KBM-7 (cell line): ENCODE measurements at regions not wholly inside any gene's neighbourhood (a gene's known extent, or its start where the extent isn't known, plus 50 kb on each side); places are given as distances from the start of the nearest gene placed in this dataset.
"Not testable (repeated sequence)": the region's sequence is repeated elsewhere in the genome, so short reads cannot be mapped to it uniquely, and the experiment has no call there.

ENCODE experiments used
- DNase-seq: peaks from one replicate; pipeline ENCODE4 v3.0.0-alpha.2; 2015
- in situ Hi-C: fragments of 300-500 bp; cut with MboI; formaldehyde crosslinking; loops from 2 replicates; pipeline ENCODE4 v1.14.3; 2020; ENCODE audit warnings: low sequenced_read_pairs, low pct_unique_long_range_greater_than_20kb, mixed read lengths

DNA sequence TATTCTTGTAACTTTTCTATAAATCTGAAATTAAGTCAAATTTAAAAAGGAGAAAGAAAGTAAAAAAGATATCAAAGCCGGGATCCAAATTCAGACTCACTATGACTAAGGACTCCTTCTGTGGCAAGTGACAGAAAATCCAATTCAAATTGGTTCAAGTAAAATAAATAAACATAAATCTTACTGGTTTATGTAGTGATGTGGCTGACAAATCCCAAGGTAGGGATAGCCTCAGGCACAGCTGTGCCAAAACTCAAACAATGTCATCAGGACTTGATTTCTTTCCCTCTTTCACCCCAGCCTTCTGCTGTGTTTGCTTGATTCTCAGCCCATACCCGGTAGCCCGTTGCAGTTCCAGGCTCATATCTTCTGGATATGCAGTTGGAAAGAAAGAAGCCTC is 284.6 kb downstream of the SP3 start:
- in situ Hi-C loops: no loop called here
- no peak for DNase-seq

DNA sequence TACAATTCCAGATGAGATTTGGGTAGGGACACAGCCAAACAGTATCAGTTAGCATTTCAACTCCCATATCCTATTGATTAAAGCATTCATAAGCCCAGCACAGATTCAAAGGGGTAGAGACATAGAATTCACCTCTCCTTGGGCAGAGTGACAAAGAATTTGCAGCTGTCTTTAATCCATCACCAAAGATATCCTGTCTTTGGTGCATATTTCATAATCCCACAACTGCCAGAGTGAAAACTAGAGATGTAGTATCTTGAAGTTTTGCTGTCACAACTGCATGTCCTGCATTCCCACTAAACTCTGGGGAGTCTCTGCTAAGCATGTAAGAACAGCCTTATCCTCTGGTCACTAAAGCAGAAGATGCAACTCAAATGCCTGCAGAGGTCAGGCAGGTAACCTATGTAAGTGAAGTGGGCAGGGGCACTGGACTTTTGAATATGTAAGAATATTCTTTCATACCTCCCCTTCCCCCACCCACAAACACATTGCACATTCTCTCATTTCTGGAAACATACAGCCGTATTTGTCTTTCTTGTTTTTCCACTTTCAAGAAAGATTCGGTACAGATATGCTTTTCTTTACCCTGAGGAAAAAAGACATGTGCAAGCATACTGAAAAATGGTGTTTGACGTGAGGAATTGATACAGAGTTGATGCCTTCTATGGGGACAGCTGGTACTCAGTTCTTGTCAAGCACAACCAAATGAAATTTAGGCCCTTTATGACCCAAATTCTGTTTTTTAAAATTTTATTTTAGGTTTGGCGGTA is 283.1 kb downstream of the SP3 start:
- DNase-seq: no peak
- in situ Hi-C loops: no loop called here

- no peak for DNase-seq
- in situ Hi-C loops: no loop called here
Measured at GRCh38 chr2:173684896-173685459, 280.2 kb downstream of the SP3 start.

GRCh38 chr2:173690349-173690748 is 274.8 kb downstream of the SP3 start:
- in situ Hi-C loops: no loop called here
- no peak for DNase-seq

DNA sequence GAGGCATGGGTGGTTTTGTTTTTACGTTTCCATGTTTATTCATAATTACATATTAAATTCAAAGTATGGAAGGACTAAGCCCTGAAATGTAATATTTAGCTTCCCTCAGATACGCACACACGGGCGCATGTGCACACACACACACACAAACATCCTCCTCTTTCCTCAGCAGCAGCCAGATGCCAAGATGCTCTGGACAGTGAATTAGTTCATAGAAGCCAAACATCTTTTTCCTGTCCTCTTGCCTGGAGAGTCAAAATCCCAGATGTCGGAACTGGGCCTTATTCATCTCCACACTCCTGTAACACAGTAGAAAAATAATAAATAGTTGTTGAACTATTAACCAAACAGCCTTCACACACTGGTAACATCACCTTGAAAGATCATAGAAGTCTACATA is 273.1 kb downstream of the SP3 start:
- in situ Hi-C loops: no loop called here
- DNase-seq: no peak

GRCh38 chr2:173693044-173693589 is 272.1 kb downstream of the SP3 start:
- in situ Hi-C loops: no loop called here
- no peak for DNase-seq

GRCh38 chr2:173696274-173696673 is 268.9 kb downstream of the SP3 start:
- in situ Hi-C loops: no loop called here
- no peak for DNase-seq

DNA sequence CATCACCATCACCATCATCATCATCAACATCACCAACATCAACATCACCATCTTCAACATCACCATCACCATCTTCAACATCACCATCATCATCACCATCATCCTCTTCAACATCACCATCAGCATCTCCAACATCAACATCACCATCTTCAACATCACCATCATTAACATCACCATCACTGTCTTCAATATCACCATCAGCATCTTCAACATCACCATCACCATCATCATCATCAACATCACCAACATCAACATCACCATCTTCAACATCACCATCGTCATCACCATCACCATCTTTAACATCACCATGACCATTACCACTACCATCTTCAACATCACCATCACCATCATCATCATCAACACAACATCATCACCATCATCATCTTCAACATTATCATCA is 267.2 kb downstream of the SP3 start:
- no peak for DNase-seq
- in situ Hi-C loops: no loop called here

DNA sequence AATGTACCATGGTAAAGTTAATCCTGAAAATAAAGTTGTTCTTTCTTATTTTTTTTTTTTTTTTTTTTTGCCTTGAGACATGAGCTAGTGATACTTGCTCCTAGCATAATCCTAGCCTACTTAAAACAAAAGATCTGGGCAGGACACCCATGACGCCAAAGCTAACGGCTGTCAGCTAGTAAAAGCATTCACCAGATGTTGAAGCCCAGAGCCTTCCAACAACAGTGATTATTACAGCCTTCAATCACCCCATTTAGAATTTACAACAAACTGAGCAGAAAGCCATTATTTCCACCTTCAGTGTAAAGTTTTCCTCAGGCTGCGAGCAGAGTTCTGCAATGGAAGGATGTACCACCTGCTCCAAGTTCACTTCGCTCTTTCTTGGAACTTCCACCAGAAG is 259.5 kb downstream of the SP3 start:
- in situ Hi-C loops: no loop called here
- no peak for DNase-seq

DNA sequence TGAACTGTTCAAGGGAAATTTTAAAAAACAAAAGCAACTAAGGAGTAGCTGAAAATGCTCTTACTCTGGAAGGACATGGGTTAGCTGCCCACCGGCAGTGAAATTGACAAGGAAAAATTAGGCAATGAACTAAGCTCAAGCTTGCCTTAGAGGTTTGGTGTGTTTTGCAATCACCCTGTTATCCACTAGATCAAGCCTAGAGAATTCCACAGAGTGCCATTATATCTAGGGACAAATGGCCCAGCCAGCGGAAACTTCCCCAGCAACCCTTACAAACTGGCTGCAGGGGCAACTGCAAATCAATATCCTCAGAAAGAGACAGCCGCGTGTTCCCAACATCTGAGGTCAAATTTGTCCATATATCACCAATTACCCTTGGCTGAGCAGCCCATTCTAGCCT is 258.2 kb downstream of the SP3 start:
- in situ Hi-C loops: no loop called here

GRCh38 chr2:173708806-173709205 is 256.4 kb downstream of the SP3 start:
- no peak for DNase-seq
- in situ Hi-C loops: no loop called here

More for the DNA sequence above, 258.2 kb downstream of the SP3 start:
- no peak for DNase-seq

GRCh38 chr2:173711816-173712215 is 253.4 kb downstream of the SP3 start:
- DNase-seq: no peak
- in situ Hi-C loops: no loop called here

DNA sequence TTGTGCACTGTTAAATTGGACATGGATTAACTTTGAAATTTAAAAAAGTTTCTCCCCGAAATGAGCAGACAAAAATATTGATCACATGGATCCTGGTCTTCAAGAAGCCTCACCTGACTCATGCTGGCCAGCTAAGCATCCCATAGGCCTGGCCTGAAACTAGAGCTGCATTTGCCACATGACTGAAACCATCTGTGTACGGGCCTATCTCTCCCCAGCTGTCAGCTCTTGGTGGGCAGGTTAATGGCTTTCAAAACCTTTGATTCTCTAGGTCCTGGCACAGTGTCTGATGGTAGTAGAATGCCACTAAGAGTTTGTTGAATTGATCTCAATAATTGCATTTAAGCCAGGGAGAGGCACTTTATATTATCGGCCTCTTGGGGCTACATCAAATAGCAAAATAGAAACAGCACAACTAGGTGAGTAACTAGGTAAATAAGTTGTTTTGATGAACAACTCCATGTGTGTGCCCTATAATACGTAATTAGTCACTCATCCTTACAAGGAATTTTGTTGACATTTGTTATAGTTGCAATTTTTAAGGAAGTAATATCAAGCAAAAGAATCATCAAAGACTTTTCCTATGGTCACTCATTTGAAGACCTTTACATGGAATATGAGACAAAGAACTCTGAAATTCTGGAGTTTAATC is 251.1 kb downstream of the SP3 start:
- no peak for DNase-seq
- in situ Hi-C loops: no loop called here

- in situ Hi-C loops: no loop called here
- no peak for DNase-seq
Measured at GRCh38 chr2:173715441-173715840, 249.7 kb downstream of the SP3 start.

- DNase-seq: no peak
- in situ Hi-C loops: no loop called here
Measured at GRCh38 chr2:173716458-173717052, 248.6 kb downstream of the SP3 start.

DNA sequence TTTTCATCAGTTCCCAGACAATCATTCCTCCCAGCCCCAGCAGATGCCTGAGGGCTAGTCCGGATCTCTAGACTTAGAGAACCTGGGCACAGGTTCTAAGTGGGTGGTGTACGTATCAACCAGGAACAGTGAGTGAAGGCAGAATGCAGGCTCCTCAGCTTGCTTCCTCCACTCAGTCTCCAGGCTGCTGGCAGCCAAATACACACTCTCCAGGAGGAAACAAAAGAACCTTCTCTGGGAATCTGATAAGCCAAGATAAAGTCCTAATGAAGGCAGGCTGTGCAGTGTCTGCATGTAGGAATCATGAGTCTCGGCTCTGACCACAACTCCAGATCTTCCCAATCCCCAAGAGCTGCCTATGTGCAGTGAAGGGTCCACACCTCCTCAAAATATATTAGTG is 245.7 kb downstream of the SP3 start:
- in situ Hi-C loops: no loop called here
- no peak for DNase-seq

DNA sequence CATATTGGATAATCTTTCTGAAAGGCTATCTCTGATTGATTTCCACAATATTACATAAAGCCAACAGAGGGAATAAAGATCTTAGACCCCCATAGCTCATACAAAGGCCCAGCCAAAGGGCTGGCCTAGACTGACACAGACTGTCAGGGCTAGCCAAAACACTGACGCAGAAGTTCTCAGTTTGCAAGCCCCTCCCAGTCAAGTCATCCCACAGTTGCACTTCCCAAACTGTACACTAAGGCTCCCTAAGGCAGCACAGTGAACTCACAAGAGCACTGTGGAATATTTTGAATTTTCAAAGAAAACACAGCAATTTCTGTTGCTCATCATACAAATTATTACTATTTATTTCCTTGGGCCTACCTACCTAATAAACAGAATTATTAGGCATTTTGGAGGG is 244.9 kb downstream of the SP3 start:
- DNase-seq: no peak
- in situ Hi-C loops: no loop called here

DNA sequence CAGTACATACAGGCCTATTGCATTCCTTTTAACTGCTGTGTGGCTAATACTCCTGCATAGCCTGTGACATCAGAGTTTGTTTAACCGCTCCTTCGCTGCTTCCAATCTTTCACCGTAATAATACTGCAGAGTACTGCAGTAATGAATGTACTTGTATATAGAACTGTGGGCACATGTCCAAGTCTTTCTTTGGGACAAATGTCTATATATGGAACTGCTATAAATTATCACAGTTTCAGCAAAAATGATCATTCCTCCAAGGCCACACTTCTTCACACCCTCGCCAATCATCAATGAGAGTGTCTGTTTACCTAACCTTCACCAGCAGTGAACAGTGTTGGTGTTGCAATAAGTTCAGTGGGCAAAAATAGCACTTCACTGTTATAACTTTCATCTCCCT is 230.4 kb downstream of the SP3 start:
- in situ Hi-C loops: no loop called here

DNA sequence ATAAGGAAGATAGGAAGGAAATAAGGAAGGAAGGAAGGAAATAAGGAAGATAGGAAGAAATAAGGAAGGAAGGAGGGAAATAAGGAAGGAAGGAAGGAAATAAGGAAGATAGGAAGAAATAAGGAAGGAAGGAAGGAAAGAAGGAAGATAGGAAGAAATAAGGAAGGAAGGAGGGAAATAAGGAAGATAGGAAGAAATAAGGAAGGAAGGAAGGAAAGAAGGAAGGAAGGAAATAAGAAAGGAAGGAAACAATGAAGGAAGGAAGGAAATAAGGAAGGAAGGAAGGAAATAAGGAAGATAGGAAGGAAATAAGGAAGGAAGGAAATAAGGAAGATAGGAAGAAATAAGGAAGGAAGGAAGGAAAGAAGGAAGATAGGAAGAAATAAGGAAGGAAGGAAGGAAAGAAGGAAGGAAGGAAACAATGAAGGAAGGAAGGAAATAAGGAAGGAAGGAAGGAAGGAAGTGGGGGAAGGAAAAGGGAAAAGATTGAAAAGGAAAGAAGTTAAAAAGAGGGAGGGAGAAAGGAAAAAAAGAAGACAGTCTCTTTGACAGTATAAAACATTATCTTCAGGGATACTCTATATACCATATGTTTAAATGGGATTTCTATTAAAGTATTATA is 227.1 kb downstream of the SP3 start:
- DNase-seq, in situ Hi-C loops: not testable (repeated sequence)

More for the DNA sequence above, 230.4 kb downstream of the SP3 start:
- no peak for DNase-seq

DNA sequence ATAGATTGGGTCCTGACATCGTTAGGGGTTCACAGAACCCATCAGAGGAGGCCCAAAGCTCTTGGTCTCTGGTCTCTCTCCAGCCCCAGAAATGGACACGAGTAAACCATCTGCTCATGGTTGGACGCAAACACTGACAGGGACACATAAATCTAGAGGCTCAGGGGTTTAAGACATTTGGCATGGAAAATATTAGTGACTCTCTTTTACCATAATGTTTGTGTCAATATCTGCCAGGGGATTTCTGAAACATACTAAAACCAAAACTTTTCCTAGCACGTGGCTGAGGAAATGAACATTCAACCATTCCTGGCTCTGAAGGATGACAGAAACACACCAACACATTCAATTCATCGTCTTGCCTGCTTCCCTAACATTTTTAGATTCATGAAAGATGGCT is 226.2 kb downstream of the SP3 start:
- in situ Hi-C loops: no loop called here
- no peak for DNase-seq
